Endometrial microvascular endothelial cells (primary cell): ENCODE measurements at regions not wholly inside any gene's neighbourhood (a gene's known extent, or its start where the extent isn't known, plus 50 kb on each side); places are given as distances from the start of the nearest gene placed in this dataset.
"Not testable (repeated sequence)": the region's sequence is repeated elsewhere in the genome, so short reads cannot be mapped to it uniquely, and the experiment has no call there.

Experiments used
- in situ Hi-C: cut with HindIII; loops from 2 replicates; pipeline ENCODE4 v1.10.0; 2017; ENCODE audit warnings: low sequenced_read_pairs, low pct_unique_long_range_greater_than_20kb; ENCODE audit errors: inconsistent ontology term

GRCh38 chr22:49412236-49412635 lies 415.4 kb downstream of the BRD1 start:
- in situ Hi-C loops: no loop called here

DNA sequence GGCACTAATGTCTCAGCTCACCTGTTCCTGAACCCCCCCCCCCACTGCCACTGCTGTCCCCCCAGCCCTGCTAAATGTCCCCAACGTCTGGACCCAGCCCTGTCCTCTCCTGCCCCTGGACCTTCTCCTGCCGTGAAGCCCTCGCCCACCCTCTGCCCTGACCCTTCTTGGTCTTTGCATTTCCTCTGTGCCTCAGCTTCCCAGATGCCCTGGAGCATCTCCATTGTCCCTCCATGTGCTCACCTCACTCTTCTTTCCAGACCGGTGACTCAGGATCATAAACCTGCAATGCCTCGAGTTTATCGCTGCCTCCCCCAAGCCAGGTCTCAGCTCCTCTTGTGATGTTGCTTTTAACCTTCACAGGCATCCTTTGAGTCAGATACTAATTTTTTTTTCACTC lies 416.4 kb downstream of the BRD1 start:
- in situ Hi-C loops: no loop called here

DNA sequence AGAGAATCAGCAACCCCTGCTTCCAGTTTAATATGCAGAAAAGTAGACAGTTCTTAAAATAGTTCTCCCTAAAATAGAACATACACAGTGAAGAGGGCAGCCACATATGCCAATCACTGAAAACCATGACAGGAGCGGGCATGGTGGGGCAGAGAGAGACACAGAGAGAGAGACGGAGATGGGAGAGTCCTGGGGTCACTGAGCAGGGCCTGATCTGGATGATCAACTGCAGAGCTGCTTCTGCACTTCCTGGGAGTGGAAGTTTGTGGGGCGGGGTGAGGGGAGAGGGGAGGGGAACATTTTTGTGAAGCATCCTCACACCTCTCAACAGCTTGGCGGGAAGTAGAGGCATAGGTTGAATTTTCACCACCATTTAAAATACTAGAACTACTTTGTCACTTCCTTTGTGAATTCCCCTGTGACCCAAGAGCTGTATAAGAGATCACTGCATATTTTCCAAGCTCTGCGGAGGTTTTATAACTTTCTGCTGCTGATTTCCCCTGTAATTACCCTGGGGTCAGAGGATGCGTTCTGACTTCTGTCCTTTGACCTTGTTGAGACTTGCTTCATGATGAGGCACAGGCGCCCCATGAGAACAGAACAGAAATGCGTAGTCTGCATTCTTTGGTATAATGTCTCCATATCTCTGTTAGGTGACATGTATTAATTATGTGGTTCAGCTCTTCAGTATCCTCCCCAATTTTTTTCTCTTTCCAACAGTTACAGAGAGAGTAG lies 419.4 kb downstream of the BRD1 start:
- in situ Hi-C loops: no loop called here

DNA sequence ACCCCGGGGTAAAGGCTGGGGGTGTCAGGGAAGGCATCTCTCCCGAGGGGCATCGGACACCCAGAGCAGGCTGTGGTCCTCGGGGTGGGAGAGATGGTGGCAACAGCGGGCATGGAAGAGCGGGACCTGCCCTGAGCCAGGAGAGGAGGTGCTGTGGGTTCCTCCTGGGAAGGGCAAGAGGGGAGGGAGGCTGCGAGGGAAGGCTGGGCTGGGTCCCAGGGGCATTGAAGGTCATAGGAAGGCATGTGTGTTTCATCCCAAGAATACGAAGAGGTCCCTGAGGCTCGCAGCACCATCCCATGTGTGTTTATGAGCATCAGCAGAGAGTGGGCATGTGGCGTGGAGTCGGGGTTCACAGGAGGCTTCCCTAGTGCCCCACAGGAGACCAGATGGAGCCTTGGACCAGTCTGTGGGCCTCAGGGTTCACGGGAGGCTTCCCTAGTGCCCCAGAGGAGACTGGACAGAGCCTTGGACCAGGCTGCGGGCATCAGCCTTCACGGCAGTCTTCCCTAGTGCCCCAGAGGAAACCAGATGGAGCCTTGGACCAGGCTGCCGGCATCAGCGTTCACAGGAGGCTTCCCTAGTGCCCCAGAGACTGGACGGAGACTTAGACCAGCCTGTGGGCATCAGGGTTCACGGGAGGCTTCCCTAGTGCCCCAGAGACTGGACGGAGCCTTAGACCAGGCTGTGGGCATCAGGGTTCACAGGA lies 420.6 kb downstream of the BRD1 start:
- in situ Hi-C loops: no loop called here

- in situ Hi-C loops: no loop called here
Observed at GRCh38 chr22:49406047-49406650, 421.5 kb downstream of the BRD1 start.

DNA sequence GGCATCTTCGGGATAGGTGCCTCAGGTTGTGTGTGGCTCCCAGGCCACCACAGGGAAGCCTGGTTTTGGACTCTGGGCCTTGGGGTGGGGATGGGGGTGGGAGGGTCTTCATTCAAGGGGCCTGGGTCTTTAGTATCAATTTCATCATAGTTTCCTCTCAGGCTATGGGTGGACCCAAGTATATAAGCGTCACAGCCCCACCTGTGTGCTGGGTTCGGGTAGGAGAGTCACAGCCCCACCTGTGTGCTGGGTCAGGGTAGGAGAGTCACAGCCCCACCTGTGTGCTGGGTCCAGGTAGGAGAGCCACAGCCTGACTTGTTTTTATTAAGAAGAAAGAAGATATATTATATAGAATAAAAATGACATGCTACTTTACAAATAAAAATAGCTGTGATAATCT lies 422.1 kb downstream of the BRD1 start:
- in situ Hi-C loops: no loop called here

DNA sequence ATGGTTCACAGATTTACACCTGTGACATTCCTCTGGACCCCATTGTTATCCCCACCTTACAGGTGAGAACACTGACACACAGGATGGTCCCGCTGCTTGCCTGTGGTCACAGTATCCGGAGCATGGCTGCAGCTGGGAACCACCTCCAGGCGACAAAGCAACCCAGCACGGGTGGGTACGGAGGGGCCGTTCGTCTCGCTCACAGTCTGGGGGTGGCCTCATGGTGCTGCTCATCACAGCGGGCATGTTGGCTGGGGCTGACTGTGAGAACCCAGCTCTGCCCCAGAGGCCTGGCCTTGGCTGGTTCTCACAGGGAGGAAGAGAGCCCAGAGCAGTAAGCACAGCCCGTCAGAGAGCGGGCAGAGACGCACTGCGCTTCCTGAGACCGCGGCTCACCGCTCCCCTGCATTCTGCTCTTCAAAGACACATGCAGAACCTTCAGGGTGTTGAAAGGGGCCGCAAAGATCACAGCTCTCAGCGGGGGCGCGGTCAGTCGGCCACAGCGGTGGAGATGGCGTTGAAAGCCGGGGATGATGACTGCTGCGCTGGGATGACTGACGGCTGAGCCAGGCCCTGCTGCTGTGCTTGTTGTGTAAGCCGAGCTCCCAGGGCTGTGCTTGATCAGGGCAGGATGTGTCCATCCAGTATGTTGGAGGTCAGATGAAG lies 423.0 kb downstream of the BRD1 start:
- in situ Hi-C loops: no loop called here

- in situ Hi-C loops: no loop called here
Observed at GRCh38 chr22:49404020-49404419, 423.7 kb downstream of the BRD1 start.

GRCh38 chr22:49403102-49403501 lies 424.6 kb downstream of the BRD1 start:
- in situ Hi-C loops: no loop called here

GRCh38 chr22:49402169-49402568 lies 425.5 kb downstream of the BRD1 start:
- in situ Hi-C loops: no loop called here

- in situ Hi-C loops: no loop called here
Observed at GRCh38 chr22:49400941-49401598, 426.6 kb downstream of the BRD1 start.

DNA sequence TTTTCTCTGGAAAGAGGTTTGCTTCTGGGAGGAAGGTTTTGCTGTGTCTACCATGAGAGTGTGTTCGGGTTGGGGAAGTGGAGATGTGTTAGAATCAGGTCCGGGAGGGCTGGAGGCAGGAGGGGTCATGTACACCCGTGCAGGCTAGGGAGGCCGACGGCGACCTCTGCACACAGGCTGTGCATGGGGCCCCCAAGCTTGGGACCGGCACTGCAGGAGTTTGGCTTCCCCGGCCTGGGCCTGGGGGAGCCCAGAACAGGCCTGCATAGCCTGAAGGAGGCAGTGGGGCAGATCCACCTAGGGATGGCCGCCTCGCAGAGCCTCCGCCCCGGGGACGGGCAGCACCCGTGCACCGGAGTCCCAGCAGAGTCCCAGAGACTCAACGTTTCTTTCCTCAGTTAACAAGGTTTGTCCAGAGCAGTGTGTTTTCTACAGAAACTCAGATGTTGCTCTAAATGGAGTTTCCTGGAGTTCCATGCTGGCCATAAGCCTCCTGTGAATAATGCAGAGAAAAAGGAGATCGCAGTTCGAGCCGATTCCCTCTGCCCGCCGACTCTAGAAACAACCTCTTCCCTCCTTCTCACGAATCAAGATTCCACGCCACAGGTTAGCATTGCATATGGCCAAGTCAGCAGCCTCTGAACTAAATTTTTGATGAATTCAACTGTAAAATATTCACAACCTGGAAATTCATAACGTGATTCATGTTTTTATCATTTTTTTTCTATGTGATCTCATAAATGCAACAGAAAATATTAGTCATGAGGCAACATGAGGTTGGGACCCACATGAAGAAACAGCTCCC lies 427.3 kb downstream of the BRD1 start:
- in situ Hi-C loops: no loop called here

- in situ Hi-C loops: no loop called here
Observed at GRCh38 chr22:49398646-49399045, 429.0 kb downstream of the BRD1 start.

GRCh38 chr22:49398115-49398514 lies 429.6 kb downstream of the BRD1 start:
- in situ Hi-C loops: no loop called here

DNA sequence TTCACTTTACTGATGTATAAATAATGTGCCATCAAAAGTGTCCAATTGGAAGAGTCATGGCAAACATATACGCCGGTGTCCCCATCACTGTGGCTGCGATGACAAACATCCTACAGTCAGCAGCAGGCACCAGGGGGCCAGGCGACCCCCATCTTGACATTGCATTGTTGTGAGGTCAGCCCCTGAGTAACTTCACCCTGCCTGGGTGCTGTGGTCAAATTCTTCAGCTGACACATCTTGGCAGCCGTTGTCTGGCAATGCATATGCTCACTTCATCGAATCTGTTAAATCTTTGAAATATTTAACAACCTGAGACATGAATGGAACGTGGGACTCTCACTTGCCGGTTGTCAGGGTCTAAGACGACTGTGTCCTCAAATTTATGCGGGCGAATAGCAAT lies 430.9 kb downstream of the BRD1 start:
- in situ Hi-C loops: no loop called here

DNA sequence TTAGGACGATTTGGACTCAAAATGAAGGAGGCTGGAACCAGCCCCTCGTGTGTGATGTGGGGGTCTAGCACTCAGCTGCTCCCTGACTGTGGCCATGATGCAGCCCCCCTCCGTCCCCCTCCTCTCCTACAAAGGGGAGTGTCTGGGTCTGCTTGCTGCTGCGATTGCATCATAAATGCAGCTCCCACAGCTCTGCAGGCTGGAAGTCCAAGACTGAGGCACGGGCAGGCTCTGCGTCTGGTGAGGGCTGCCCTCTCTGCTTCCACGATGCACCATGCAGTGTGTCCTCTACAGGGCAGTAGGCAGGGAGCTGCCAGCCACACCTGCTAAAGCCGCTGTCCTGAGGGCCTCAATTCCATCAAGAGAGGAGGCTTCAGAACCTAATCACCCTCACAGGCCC lies 432.1 kb downstream of the BRD1 start:
- in situ Hi-C loops: no loop called here

- in situ Hi-C loops: not testable (repeated sequence)
Observed at GRCh38 chr22:49395062-49395461, 432.6 kb downstream of the BRD1 start.

DNA sequence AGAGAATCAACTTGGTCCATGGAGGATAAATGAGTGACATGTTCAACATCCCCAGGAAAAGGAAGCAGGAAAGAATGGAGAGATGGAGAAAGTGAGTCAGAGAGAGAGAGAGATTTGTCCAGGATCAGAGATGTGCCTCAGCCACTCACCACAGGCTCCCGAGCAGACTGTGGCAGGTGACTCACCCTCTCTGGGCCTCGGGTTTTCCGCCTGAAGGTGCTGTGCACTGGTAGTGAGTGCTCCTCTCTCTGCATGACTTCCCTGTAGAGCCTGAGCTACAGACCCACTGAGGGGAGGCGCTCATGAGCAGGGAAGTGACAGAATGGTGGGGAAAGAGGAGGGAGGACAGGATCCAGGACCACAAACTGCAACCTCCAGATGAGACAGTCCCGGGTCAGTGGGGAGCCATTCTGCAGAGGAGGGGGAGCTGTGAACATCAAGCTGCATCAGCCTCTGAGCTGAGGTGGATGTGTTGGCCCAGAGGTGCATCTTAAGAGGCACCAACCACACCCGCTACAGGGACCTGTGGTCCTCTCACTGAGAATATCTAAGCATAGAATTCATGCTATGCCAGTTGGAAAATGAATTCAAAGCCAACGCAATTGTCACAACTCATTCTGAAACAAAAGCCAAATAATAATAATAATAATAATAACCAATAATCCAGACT lies 433.4 kb downstream of the BRD1 start:
- in situ Hi-C loops: no loop called here
